Epidermal melanocyte (primary cell): ENCODE measurements at regions not wholly inside any gene's neighbourhood (a gene's known extent, or its start where the extent isn't known, plus 50 kb on each side); places are given as distances from the start of the nearest gene placed in this dataset.

ENCODE experiments used
- DNase-seq: peaks from one replicate; pipeline ENCODE4 v3.0.0; 2011; ENCODE audit warnings: low spot score; ENCODE audit not compliant: insufficient read length

DNA sequence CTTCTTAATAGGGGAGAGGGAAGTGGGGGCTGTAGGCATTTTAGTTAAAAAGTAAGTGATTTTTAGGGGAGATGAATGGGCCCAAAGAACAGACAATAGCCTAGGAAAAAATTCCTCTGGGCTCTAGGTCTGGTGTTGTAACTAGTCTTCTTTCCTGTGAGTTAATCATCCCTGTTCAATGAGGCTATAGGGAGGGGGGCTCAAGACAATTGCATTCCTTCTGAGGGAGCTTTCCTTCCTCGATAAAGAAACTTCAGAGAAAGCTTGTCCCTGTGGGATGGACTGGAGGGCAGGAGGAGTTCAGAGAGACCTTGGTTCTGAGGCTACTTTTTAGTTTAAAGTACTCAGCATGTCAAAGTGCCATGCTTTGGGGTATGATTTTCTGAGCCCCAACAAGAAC is 127.2 kb downstream of the BBS10 start:
- DNase-seq, result no peak

DNA sequence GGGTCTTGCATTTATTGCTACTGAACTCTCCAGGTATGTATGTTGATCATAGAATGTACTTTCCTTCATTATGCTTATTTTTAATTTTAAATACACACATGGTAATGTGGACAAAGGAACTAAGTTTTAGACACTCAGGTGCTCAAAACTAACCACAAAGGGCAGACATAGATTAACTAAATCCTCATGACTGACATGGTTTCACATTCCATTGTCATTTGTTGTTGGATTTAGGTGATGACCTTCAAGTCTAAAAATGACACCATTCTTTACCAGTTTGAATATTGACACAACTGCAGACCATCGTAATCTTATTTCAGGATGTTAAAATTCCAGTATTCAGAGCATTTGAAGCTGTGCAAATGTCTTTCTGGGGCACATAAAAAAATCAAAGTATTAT is 128.4 kb downstream of the BBS10 start:
- DNase-seq, result no peak

DNA sequence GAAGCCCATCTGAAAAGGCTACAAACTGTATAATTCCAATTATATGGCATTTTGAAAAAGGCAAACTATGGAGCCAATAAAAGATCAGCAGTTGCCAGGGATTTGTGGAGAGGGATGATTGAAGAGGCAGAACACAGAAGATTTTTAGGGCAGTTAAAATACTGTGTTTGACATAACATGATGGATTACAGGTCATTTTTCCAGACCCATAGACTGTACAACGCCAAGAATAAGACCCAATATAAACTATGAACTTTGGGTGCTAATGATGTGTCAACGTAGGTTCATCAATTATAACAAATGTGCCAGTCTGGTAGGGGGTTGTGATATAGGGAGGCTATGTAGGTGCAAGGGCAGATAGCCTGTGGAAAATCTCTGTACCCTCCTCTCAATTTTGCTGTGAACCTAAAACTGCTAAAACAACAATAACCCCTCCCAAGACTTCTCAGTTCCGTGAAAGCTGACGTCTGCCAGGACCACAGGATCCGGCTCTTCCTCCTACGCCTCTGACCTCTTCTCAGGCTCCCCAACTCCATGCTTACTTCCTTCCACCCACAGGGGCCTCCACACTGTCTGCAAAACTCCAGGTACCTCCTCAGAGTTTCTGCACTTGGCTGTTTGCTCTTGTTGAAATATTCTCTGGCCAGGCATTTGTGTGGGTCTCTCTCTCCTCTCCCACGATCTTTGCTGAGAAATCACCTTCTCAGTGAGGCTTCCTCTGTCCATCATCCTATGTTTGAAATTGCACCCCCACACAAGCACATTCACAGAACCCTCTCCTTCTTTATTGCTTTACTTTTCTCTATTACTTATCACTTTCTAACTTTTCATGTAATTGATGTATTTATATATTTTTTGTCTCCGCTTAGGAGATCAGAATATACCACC is 131.4 kb downstream of the BBS10 start:
- DNase-seq, result no peak

DNA sequence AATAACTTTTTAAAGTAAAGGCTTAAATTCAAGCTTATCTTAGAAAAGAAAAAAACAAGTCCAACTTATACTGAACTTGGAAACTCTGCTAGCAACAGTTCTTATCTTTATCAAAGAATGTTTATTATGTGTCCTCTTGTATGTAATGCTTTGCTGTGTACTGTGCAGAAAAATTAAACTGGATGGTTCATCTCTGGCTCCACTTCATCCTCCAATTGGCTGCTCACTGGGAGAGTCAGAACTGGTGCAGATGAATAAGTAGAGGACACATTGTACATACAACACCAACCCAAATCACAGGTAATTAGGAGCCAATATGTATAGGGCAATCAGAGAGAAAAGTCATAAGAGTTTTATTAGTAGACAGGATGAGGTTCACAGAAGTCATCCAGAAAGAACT is 123.6 kb upstream of the NAP1L1 start:
- no peak for DNase-seq

DNA sequence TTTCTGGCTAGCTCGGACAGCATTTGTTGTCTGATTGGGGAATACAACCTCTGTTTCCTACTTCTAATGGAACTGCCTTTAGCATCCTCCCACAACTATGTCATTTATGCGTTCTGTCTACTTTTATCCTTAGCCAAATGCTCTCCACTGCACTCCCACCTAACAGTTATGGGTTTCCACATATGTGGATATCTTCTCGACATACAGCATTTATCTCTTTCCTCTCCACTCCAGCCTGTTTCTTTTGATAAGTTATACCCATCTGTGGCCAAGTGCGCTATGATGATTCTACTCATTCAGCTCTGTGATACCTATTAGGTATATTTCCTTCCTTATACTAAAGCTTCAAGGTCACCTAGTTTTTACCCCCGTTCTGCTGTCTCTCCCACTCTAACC is 122.2 kb upstream of the NAP1L1 start:
- DNase-seq, result no peak

DNA sequence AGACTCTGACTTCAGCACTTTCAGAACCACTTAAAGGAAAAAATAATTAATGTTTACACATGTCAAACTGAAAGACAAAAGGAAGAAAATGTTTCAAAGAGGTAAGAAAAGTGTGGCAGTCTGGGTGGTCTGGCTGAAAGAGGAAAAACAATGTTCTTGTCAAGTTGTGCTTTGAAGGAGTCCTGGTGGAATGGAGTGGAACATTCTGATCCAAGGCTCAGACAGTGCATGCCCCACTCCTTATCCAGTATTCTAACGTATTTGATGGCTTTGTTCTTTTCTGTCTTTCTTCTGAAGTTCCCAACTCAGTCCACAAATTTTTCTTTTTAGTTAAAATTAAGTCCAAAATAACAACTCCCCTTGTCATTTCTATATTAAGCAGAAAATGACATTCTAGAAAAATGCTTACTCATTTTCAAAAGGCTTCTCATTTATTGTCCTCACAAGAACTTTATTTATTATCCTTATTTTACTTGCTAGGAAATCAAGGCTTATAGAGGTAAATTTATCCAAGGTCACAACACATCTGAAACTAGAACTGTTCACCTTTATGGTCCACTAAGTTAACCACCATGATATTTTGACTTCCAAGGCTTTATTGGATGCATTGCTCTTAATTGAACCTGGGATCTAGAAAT is 121.7 kb upstream of the NAP1L1 start:
- no peak for DNase-seq

DNA sequence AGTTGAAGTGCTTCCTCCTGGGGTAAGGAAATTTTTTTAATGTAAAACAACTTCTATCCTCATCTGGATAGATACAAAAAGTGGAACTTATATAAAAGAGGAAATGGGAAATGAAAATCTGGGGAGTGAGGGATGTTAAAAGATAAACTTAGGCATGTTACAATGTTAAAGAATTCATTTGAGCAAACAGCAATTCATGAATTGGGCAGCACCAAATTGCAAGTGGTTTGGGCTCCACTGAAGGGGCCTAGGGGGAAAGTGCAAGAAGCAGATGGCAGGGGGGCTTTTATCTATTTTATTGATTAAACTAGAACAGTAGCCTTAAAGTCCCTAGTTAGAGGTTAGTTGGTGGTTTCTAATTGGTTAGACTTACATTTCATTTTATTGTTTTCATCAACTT is 118.1 kb upstream of the NAP1L1 start:
- DNase-seq, result no peak

DNA sequence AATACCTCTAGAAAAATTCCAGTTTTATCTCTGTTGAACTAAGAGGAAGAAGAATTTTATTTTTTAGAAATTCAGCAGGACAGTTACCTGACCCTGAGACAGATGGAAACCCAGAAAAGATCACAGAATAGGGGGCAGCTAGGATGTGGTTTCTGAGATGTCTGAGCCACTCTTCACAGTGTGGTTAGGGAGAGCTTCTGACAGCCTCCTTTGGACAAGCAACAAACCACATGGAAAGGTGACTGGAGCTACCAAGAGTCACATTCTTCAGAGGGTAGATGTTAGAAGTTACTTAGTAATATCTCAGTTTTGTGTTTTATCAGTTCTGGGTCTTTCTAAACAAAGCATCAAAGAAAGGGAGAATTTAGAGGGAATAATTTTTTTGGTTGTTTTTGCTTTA is 117.3 kb upstream of the NAP1L1 start:
- DNase-seq, result no peak

DNA sequence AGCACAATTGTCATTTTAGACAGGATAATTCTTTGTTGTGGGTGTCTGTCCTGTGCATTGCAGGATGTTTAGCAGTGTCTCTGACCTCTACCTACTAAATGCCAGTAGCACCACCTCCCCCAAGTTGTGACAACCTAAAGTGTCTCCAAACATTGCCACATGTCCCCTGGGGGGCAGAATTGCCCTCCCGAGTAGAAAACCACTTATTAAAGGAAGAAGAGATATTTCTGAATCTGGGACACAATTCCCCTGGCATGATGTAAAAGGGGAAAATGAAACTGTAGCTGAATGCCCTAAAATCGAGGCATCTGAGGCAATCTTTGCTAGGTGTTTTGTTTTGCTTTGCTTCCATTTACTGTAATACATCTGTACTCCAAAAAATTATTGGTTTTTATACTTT is 116.8 kb upstream of the NAP1L1 start:
- no peak for DNase-seq

DNA sequence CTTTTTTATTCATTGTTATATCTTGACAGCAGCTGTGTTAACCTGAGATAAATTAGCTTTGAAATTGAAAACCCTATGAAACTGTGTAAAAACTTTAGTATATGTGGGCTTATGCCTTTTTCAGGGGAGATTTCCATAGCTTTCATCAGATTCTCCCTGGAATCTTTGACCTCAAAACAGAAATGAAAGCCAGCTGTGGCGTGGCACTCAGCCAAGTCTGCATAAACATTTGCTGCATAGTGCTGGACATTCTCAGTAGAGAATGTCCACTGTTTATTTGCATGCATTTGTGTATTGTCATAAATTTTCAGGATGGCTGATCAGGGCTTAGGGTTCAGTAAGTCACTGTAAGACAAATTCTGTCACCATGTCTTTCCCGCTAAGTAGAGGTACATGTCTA is 115.3 kb upstream of the NAP1L1 start:
- no peak for DNase-seq

DNA sequence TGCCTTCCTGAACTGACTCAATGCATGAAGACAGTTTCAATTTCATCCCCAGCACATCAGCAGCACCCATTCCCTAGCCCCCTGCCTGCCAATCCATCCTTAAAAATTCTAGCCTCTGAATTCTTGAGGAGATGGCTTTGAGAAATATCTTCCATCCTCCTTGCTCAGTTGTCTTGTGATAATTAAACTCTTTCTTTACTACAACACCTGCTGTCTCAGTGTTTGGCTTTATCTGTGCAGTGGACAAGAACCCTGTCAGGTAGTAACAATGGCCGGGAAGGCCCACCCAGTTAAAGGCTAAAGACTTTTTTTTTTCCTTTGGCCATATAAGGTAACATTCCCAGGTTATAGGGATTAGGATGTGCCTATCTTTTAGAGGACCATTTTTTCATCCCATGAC is 114.4 kb upstream of the NAP1L1 start:
- no peak for DNase-seq

DNA sequence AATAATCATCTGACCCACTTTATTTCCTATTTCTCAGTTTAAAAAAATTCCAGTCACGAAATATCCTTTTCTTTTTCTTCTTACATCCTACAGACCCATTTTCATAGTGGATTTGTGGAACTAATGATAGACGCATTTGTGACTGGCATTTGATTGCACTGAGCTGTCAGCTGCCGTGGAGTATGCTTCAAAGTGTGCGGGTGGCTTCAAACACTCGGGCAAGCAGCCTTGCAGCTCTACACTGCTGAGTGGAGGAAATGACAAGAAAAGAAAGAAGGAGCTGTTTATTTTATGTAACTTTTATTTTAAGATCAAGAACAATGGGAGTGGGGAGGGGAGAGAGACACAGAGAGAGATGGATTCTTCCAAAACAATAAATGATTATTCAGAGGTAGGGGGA is 112.8 kb upstream of the NAP1L1 start:
- DNase-seq, result no peak

DNA sequence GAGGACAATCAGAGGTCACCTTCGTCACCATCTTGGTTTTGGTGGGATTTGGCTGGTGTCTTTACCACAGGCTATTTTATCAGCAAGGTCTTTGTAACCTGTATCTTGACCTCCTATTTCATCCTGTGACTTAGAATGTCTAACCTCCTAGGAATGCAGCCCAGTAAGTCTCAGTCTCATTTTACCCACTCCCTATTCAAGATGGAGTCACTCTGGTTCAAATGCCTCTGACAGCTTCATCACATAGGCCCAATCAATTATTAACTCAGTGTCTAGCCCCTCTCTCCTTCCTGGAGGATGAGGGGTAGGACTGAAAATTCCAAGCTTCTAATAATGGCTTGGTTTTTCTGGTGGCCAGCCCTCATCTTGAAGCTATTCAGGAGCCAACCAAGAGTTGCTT is 111.4 kb upstream of the NAP1L1 start:
- DNase-seq, result no peak

DNA sequence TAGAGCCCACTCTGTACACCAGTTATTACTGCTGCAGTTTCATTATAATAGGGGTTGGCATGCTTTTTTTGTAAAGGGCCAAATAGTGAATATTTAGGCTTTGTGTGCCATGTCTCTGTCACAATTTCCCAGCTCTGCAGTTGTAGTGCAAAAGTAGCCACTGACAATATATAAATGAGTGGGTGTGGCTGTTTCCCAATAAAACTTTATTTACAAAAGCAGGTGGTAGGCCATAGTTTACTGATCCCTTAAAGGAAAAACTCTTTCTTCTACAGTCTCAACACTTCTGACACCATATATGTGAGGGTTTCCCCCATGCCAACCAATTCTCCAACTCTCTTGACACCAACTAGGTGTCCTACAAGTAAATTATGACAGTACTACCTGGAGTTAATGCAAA is 110.2 kb upstream of the NAP1L1 start:
- DNase-seq, result no peak

DNA sequence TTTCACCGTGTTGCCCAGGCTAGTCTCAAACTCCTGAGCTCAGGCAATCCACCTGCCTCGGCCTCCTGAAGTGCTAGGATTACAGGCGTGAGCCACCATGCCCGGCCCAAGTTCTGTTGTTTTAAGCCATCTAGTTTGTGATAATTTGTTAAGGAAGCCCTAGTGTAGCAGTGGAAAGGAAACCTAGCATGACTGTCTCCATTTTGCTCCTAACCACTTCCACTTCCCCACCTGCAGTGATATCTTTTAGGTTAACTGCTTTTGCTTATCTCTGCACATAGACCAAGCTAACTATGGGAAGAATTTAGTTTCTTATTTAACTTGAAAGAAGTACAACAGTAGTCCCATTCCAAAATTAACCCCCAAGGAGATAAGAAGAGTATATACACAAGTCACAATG is 109.5 kb upstream of the NAP1L1 start:
- no peak for DNase-seq

DNA sequence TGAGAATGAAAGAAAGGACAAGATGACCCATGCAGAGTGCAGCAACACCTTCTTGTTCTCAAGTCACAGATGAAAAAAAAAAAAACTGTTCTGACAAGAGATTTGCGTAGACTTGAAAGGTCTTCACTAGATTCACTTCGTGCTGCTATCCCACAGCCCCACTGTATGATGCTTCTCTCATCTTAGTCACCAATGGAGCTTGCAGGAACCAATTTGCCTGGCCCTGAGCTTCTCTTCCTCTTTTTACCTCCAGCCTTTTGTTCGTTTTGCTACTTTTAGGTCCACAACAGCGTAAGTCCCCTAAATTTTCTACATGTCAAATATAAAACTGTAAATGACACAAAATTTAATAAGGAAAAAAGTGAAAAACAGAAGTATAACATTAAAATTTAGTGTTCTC is 107.9 kb upstream of the NAP1L1 start:
- DNase-seq, result no peak

DNA sequence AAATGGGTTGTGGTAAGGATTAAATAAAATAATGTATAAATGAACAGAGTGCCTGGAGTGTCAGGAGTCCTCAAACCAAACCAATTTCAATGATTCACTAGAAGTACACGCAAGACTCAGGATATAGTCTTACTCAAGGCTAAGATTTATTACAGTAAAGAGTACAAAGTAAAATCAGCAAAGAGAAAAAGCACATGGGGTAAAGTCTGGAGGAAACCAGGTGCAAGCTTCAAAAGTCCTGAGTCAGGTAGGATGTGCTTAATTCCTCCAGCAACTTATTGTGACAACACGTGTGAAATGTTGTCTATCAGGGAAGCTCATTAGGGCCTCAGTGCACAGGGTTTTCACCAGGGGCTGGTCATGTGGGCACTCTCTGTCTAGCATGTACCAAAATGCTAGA is 105.8 kb upstream of the NAP1L1 start:
- DNase-seq, result no peak

DNA sequence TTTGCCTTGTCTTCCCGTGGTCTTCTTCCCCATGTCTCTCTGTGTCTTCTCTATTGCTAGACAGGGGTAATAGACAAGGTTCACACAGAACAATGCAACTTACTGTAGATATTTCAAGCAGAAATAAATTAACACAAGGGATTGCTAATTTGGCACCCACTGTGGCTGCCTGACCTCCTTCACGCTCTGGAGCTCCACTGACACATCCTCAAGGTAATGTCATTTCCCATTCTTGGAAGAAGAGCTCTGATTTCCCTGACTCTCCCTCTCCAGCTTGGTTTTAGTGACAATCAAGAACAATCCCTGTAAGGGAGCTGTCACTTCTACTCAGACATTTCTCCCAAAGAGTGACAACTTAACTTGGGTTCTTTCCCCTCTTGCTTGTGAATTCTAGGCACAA is 105.4 kb upstream of the NAP1L1 start:
- DNase-seq, result no peak

DNA sequence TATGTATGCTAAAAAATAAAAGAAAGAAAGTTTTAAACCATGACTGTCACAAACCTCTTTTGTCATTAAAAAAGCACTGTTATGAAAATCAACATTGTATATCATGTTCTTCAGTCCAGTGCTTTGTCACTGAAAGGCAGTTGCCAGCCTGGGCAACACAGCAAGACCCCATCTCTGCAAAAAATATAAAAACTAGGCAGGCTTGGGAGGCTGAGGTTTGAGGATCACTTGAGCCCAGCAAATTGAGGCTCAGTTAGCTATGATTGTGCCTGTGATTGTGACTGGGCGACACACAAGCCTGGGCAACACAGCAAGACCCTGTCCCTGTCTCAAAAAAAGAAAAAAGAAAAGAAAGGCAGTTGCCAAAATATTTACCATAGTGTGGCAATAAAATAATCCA is 102.7 kb upstream of the NAP1L1 start:
- DNase-seq, result no peak

DNA sequence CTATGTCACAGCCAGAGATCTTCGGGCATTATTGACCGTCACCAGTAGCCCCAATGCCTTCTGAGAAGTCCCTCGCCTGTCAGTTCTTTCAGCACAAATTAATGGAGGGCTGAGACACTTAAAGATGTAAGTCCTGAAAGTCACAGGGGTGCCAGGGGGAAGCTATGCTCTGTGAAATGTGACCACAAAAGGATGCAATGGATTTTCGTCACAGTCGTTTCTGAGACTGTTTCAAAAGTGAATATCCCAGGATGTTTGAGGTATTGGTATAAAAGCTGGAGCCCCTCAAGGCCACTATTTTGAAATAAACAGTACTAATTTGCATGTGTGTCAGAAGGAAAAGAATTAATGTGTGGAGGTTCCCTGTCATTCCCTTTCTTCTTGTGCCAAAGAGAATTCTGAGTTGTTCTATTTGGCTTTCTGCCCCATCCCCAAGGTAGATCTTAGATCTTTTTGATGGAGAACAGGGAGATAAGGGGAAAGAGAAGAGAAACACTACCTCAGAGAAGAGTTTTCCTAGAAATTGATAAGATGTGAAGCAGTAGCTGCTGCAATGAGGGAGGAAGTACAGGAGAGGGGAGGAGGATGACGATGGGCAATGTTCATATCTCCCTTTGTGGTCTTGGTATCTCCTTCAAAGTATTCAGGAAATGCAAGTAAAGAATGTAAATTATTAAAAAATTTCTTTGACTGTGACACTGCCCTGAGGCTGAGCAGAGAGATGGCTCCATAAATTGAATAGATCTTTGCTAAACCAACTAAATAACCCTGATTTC is 101.8 kb upstream of the NAP1L1 start:
- no peak for DNase-seq

DNA sequence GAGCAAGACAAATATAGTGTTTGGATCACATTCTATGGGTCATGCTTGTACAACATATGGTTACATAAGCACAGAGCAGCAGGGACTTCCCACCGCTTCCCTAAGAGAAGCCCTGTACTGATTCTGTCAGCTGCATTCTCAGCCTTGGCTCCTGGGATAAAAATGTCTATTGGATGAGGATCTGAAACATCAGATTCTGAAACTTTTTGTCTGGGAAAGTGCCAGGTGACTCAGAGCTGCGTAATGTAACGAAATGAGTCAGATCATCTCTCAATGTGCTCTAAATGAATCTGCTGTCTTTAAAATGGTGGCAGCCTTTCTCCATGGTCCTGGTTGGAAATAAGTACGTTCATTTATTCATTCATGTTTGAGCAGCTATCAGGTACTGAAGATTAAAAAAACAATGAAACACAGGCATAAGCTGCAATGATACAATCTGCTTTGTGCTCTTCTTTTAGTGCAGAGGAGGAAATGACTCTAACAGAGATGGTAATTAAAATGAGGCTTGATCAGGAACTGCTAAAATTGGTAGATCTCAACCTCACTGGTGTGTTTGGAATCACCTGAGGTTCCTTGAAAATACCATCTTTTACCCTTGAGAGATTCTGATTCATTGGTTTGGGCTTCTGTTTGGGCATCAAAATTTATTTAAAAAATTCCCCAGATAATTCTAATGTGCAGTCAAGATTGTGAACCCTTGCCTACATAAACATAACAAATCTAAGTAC is 99.1 kb upstream of the NAP1L1 start:
- no peak for DNase-seq
